ENCODE measurements at regions not wholly inside any gene's neighbourhood (a gene's known extent, or its start where the extent isn't known, plus 50 kb on each side); places are given as distances from the start of the nearest gene placed in this dataset.
"Not testable (repeated sequence)": the region's sequence is repeated elsewhere in the genome, so short reads cannot be mapped to it uniquely, and the experiment has no call there.

DNA sequence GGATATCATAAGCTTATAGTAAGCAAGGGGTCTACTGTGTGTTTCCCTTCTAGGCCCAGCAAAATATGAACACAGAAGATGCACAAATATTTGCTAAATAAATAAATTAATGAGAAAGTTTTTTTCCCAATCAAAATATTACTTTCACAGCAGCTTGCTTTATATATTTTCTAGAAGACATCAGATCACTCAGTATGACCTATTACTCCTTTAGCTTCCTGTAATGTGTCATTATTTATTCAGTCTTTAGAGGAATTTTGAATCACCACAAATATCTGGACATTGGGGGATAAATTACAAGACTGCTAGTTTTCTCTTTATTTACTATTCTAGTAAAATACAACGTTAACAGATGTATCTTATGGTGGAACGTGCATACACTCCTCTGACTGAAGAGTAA, 765.8 kb upstream of the POM121L12 start:
- no peak for DNase-seq (ENCODE audit: low spot score)

DNA sequence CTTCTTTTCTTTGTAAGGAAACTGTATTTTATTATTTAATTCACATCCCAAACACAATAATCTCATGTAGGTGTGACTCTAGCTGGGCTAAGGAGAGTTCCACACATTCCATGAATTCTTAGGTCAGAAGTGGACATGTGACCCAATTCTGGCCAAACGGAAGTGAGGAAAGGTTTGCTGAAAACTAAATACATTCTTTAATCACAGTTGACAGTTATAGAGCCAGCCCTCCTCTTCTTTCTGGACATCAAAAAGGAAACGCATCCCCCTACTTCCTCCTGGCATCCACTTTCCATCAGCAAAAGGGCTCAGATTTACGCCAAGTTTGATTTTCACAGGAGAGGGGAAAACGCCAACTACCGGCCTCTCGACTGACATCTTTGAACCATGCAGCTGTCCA, 774.4 kb upstream of the POM121L12 start:
- DNase-seq (ENCODE audit: low spot score): peak; percentile 4

DNA sequence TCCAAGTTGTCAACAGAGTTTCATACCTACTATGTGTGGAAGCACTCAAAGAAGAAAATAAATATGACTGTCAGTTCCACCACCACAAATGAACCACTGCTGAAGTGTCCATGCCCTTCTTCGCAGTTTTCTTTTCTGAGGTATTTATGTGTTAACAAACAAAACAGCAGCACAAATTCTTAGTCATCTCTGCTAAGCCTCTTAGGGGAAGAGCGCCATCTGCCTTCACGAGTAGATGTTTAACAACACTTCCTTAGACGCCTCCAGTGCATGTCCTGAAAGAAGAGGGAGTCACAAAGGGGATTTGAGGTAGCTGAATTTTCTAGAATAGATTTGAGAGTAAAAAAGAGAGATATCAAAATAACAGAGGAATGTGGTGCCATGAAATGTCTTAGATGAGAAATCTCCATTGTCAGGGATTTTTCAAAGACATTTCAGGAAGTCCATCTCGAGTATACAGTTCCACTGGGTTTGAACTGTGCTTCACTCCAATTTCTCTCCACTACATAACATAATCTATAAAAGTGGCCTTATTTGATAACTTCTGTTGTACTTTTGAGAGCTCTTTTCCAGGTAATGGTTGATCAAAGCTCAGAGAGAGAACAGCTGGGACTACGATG, 775.3 kb upstream of the POM121L12 start:
- no peak for DNase-seq (ENCODE audit: low spot score)

DNA sequence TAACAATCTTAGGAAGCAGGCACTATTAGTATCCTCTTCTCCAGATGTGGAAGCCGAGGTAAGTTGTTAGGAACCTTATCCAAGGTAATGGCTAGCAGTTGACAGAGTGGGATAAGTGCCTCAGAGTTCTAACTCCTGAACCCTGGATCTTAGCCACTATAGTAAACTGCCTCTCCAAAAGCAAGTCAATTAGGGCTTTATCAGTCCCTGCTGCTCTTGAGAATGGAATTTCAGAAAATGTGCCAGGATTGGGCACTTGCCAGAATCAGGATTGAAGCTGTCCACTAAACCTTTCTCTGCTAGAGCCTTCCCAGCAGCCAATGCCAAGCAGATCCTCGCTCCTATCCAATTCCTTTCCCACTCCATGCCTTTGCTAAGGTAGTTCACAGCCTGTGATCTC, 777.5 kb upstream of the POM121L12 start:
- no peak for DNase-seq (ENCODE audit: low spot score)

DNA sequence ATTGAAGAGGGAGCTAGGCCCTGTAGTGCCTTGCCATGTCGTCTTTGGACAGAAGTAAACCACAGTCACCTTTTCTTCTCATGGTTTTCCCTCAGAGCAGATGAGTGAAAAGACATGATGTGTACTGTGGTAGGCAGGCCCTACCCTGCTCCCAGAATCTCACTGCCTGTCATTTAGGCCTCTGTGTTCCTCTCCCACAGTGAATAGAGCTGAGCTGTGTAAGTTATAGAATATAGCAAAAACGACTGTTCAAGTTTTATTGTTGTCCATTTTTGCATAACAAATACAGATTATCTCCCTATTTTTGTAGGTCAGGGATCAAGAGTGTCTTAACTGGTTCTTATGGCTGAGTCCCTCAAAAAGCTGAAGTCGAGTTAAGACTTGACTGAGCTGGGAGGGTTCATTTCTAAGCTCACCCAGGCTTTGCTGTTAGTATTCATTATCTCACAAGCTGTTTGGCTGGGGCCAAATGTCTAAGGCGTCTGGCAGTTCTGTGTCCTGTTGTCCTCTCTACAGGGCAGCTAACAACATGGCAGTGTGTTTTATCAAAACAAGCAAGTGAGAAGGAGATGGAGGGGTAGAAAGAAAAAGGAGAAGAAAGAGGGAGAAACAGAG, 780.9 kb upstream of the POM121L12 start:
- DNase-seq (ENCODE audit: low spot score): no peak

DNA sequence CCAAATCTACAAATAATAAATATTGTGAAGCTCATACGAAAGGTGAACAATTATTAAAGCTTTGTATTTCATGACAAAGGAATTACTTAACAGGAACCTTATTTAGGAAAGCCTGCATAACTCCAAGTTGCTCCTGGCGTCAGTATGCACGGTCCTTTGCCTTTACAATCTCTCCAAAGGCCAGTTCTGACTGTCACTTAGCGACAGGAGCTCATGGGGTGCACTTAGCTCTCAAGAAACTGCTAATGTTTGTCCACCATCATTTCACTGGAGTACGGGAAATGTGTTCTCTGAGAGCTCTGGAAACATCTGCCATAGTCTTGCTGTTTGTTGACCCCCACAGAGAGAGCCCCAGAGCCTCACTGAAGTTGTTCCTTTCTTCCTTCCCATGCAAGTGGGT, 781.5 kb upstream of the POM121L12 start:
- DNase-seq (ENCODE audit: low spot score): no peak

DNA sequence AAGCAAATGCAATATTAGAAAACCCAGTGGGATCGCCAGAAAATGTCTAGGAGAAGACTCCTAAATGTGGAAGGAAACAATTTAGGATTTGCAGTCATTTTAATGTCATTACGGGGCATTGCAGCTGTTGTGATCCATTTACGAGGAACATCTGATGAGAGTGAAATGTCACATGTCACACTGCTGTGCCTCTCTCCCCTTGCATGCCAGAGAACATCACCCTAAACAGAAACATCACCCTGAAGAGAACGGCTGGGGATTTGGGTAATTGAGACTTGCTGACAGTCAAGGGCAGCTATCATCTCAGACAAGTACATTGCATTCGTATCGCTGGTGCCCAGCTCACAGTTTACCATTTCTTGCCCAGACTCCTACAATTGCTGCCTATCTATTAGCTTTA, 785.7 kb upstream of the POM121L12 start:
- no peak for DNase-seq (ENCODE audit: low spot score)

DNA sequence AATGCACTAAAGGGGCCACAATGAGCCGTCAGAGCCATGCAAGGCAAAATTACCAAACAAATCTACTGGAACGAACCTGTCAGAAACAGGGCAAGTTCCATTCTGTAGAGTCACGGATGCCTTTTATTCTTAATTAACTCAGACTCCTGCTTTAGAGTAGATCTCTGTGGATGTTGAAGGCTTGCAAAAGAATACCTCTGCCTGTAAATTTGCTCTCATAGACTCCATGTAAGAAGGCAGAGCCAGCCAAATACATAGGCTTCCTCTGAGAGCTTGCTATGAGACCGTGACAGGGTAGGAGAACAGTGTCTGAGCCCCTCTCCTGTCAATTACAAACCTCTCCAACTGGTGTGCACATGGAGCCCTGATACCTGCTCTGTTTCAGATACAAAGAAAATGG, 787.9 kb upstream of the POM121L12 start:
- DNase-seq (ENCODE audit: low spot score): no peak

DNA sequence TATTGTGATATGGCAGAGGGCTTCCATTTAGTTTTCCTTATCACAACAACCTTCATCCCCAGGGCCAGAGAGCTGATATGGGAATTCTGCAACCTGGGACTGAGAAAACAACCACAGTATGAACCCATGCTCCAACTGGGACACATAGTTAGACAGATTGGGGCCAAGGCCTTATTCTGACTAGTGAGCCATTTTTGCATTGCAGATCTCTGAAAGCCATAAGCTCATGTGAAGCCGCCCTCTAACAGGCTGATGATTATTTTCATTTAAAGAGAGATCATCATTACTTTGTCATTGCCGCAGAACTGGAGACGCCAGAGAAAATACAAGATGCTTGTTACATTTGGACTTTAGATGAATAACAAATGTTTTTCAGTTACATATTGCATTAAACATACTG, 791.7 kb upstream of the POM121L12 start:
- no peak for DNase-seq (ENCODE audit: low spot score)

DNA sequence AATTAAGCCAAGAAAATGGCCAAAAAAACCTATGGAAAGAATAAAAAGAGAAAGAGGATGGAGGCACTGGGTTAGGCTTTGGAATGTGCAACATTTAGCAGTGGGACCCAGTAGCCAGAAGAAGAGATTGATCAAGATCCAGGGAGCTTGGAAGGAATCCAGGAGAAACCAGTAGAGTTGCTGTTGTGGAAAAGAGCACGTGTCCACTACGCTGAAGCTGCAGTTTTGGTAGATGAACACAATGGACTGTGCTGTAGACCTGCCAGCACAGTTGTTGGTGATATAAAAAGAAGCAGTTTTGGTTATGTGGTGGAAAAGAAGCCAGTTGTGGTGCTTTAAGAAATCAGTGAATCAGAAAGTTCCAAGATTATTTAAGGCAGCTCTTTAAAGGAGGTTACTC, 802.2 kb upstream of the POM121L12 start:
- DNase-seq (ENCODE audit: low spot score): no peak

DNA sequence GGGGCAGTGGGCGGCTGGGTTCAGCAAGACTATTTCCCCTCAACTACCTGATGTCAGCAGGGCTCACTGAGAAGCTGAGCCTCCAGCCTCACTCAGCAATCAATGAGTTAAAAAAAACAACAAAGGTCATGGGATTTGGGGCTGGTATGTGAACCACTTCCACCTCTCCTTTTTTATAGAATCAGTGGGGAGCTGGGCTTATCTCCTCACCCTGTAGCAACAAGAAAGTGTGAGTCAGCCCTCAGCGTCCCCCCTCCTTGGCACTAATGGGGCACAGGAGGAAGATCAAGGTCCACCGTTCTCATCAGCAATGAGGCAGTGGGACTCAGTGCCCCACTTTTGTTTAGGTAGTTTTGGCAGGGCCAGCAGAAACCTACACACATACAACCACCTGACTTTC, 823.5 kb upstream of the POM121L12 start:
- no peak for DNase-seq (ENCODE audit: low spot score)

DNA sequence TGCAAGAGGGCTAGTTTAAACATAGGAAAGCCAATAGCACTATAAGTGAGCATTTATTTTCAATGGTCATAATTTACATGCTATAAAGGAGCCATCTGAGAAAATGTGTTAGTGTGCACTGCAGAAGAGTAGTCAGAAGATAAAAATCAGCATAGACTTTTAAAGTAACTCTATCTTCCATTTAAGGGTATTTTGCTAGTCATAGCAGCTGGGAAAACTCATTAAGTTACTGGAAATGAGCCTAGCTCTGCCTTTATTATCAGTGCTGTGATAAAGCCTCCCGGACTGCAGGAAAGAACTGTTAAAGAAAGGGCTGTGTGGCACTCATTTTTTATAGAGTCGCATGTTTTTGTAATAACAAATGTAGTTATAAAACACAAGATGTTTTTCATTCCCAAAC, 825.8 kb upstream of the POM121L12 start:
- DNase-seq (ENCODE audit: low spot score): no peak

DNA sequence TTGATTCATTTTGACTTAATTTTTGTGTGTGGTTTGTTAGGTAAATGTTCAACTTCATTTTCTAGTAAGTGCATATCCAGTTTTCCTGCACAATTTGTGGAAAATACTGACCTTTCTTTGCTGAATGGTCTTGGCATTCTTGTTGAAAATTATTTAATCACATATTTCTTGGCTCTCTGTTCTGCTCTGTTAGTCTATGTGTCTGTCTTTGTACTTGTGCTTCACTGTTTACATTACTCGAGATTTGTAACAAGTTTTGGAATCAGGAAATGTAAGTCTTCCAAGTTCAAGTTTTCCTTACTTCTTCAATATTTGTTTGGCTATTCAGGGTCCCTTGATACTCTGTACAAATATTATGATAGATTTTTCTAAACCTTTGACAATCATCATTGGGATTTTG, 838.2 kb upstream of the POM121L12 start:
- no peak for DNase-seq (ENCODE audit: low spot score)

DNA sequence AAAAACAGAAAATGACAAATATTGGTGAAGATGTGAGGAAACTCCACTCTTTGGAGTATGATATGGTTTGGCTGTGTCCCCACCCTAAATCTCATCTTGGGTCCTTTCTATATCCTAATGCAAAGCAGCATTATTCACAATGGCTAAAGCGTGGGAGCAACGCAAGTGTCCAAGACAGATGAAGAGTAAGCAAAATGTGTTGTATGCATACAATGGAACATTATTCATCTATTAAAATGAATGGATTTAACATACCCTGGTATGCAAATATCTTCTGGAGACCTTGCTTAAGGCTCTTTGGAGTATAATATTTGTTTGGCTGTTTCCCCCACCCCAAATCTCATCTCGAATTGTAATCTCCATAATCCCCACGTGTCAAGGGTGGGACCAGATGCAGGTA, 839.8 kb upstream of the POM121L12 start:
- DNase-seq (ENCODE audit: low spot score): no peak

DNA sequence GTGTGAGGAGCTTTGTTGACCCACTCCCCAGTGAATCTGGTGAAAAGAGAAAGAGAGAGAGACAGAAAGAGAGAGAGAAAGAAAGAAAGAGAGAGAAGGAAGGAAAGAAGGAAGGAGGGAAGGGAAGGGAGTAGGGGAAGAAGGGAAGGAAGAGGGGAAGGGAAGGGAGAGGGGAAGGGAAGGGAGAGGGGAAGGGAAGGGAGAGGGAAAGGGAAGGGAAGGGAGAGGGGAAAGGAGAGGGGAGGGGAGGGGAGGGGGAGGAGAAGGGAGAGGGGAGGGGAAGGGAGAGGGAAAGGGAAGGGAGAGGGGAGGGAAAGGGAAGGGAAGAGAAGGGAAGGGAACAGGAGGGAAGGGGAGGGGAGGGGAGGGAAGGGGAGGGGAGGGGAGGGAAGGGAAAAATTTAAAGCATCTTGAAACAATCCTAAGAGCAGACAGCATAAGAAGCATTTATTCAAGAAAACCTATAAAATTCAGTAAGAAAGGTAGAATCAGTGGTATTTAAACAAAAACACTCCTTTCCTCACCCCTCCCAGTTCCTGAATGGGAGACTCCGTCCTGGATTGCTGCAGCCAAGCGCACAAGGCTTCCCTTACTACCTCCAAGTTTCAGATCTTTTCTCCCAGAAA, 846.2 kb upstream of the POM121L12 start:
- no peak for DNase-seq (ENCODE audit: low spot score)

DNA sequence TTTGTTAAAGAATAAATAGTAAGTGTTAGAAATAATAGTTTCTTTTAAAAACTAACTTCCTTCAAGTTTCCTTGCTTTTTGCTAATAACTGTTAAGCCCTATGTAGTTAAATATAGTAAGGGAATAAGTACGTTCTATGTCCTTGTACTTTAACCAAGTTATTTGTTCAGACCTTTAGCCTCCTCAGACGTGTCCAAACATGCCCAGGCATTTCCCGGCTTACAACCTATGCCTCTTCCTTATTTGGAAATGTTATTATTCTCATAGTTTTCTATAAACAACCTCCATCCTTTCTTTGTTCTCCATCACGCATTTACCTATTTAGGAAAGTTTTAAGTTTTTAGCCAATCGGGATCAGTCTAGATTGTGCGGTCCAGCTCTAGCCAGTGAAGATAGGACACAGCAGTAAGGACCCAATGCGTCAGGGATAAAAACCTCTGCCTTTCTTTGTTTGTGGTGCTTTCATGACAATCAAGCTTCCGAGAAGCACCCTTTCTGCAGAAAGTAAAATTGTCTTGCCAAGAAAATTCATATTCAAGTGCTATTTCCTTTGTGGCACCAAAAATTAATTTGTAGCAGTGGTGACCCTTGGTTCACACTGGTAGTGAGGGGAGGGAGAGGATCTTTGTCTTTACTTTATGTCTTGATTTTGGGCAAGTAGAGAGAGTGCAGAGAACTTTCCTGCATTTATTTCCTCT, 851.3 kb upstream of the POM121L12 start:
- DNase-seq (ENCODE audit: low spot score): no peak

DNA sequence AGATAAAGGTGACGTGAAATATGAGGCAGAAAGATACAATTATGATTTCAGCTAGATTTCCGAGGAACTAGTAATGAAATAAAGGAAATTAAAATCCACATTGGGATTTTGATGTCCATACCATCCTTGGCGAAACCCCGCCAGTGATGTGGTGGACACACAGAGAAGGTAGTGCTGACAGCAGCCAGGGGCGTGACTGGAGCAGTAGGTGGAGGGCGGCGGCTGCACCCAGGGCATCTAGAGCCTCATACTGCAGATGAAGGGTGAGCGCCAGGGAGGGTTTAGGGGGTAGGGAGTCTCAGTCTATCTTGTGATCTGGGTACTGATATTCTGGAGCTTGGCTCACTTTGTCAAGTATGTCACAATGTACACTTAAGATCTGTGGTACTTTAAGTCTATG, 855.5 kb upstream of the POM121L12 start:
- no peak for DNase-seq (ENCODE audit: low spot score)

DNA sequence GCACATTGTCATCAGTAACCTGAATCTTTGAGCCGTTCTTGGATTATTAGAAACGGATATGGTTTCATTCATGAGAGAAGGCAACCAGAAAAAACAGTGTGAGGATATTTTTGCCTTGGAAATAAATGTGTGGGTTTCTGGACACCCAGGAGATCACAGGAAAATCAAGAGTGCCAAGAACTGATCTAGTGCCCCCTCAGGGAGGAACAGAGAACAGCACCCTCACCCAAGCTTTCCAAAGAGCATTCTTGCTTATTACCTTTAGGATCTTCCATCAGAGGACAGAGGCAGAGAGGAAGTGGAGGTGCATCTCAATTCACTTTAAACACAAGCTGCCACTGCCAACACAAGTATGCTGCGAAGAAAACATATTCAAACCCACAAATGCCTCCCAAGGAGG, 851.5 kb upstream of the COBL start:
- DNase-seq (ENCODE audit: low spot score): no peak

DNA sequence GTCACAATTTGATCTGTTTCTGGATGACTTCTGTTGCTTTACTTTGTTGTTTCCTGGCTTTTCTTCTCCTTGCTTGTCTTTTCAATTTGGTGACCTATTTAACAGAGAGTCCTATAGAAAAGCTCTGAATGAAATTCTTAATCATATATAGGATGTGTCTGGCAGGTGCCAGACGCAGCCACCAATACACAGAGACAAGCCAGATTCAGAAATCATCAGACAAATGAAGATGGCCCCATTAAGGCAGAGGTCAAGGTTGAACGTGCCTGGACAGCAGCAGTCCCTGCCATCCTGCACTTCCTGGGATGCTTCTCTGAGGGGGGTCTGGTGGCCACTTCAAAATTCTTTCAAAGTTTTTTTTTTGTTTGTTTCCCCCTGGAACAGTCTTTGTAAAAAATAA, 846.7 kb upstream of the COBL start:
- DNase-seq (ENCODE audit: low spot score): no peak

DNA sequence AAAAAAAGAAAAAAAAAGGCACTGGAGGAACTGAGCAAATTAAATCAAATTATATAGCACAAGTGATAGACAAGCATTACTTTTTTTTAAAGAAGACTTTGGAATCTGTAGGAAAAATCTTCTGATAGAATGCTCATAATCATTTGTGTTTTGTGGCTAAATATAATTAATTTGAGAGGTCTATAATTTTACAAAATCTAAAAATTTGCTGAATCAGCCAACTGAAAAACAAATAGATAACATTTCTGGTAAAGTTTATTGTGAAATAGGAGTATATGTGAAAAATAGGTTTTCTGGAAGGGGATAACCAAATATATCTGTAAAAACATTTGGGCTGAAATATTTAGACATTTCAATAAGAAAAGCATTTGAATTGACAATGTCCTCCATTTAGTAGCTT, 844.9 kb upstream of the COBL start:
- no peak for DNase-seq (ENCODE audit: low spot score)

DNA sequence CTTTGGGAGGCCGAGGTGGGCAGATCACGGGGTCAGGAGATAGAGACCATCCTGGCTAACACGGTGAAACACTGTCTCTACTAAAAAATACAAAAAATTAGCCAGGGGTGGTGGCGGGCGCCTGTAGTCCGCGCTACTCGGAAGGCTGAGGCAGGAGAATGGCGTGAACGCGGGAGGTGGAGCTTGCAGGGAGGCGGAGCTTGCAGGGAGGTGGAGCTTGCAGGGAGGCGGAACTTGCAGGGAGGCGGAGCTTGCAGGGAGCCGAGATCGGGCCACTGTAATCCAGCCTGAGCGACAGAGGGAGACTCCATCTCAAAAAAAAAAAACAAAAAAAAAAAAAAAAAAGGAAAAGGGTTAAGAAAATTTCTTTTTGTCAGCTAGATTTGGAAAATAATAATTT, 842.8 kb upstream of the COBL start:
- not testable (repeated sequence) for DNase-seq (ENCODE audit: low spot score)

DNA sequence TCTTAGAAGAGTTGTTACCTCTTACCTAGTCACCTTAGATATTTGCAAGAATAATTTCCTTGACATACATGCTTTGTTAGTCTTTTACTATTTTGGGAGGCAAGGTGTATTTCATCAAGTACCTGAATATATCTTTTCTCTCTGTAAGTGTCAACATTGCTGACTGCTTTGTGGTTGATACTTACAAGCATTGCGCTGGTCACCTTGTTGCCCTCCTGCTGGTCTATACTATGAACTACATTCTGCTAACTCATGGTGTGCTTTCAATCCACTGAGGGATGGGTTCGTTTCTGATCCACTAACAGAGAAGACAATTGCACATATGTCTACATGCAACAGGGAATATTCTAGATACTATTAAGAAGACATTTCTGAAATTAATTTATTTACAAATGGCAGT, 837.8 kb upstream of the COBL start:
- DNase-seq (ENCODE audit: low spot score): no peak

DNA sequence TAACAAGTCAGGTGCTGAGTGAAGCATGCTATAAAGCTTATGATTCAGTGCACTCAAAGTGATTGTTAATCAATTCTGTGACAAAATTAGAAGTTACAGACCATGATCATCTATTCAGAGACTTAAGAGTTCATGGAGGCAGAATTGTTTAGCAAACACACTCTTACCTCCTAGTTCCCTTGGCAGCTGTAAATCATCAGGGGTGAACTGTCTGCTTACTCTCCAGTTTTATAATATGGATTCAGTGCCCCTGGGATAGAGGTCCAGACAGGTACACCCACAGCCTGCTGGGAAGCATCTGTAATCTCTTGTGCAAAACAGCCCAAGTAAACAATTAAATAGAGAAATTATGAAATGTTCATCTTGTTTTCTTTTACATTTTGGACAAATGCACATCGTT, 835.0 kb upstream of the COBL start:
- no peak for DNase-seq (ENCODE audit: low spot score)

Measured in A172 (cell line).